ENCODE measurements at regions not wholly inside any gene's neighbourhood (a gene's known extent, or its start where the extent isn't known, plus 50 kb on each side); places are given as distances from the start of the nearest gene placed in this dataset.
"Not testable (repeated sequence)": the region's sequence is repeated elsewhere in the genome, so short reads cannot be mapped to it uniquely, and the experiment has no call there.

DNA sequence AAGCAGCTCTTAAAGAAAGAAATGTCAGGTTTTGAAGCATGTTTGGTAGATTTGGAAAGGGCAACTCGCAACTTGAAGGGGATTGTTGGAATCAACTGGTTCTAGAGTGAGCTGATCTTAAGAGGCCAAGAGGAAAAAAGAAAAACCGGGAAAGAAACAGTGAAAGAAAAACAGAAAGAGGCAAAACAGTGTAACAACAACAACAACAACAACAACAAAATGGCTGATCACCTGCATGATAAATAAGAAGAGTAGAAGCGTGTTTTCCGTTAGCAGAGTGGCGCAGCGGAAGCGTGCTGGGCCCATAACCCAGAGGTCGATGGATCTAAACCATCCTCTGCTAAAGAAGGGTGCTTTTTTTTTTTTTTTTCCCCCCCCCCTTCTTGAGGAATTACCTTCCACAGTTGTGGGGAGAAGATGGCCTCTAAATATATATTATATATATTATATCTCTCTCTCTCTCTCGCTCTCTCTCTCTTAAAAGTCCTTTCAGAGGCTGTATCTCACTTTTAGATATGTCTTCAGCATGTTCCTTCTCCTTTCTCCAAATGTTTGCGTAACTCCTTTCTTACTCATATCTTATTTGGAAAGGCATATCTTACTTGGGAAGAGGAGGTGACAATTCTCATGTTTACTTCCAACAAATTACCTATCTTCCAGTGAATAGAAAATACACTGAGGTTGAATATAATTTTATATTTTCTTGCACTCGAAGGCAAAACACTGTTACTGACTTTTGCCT lies 134.4 kb downstream of the OR2B2 start:
- DNase-seq (ENCODE audit: extremely low read depth in 1 of 11, low read depth in 9 of 11, low spot score in 4 of 11), result no peak

- no peak for DNase-seq (ENCODE audit: extremely low read depth in 1 of 11, low read depth in 9 of 11, low spot score in 4 of 11)
Measured at GRCh38 chr6:27777126-27777525, 135.1 kb downstream of the OR2B2 start.

- no peak for DNase-seq (ENCODE audit: extremely low read depth in 1 of 11, low read depth in 9 of 11, low spot score in 4 of 11)
Measured at GRCh38 chr6:27776504-27776903, 135.7 kb downstream of the OR2B2 start.

DNA sequence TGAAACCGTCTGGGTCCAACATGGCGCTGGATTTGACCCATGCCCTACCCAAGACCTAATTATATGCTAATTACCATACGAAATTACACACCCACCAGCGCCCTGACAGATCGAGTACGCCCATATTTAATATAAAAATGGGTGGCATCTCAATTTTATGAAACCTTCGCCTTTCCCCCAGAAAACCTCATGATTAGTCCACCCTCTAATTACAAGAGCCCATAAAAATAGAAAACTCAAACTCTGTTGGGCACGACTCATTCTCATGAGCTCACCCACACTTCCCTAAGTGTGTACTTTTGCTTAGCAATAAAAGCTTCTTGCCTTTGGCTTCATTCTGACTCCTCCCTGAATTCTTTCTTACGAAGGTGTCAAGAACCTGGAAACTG lies 136.4 kb downstream of the OR2B2 start:
- no peak for DNase-seq (ENCODE audit: extremely low read depth in 1 of 11, low read depth in 9 of 11, low spot score in 4 of 11)

GRCh38 chr6:27775138-27775795 lies 136.9 kb downstream of the OR2B2 start:
- not testable (repeated sequence) for DNase-seq (ENCODE audit: extremely low read depth in 1 of 11, low read depth in 9 of 11, low spot score in 4 of 11)

DNA sequence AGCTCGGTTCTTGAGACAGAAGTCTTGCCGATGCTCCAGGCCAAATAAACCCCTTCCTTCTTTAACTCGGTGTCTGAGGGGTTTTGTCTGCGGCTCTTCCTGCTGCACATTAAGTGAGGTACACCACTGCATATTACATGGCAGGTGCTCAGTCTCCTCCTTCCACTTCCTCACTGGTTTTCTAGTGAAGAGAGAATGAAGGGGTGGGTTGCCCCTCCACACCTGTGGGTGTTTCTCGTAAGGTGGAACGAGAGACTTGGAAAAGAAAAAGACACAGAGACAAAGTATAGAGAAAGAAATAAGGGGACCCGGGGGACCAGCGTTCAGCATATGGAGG lies 138.0 kb downstream of the OR2B2 start:
- DNase-seq (ENCODE audit: extremely low read depth in 1 of 11, low read depth in 9 of 11, low spot score in 4 of 11), result not testable (repeated sequence)

DNA sequence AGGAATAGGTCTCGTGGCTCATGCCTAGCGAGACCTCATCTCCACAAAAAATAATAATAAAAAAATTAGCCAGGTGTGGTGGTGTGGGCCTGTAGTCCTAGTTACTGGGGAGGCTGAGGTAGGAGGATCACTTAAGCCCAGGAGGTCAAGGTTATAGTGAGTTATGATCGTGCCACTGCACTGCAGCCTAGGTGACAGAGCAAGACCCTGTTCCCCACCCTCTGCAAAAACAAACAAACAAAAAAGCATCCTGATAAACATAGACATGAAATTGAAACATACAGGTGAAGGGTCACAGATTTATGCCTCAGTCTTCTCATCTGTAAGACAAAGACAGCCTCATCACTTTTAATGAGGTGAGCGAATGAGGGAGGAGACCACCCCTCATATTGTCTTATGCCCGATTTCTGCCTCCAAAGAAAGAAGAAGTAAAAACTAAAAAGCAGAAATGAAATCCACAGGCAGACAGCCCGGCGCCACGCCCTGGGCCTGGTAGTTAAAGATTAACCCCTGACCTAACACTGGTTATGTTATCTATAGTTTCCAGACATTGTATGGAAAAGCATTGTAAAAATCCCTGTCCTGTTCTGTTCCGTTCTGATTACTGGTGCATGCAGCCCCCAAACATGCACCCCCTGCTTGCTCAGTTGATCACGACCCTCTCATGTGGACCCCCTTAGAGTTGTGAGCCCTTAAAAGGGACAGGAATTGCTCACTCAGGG lies 138.5 kb downstream of the OR2B2 start:
- DNase-seq (ENCODE audit: extremely low read depth in 1 of 11, low read depth in 9 of 11, low spot score in 4 of 11), result not testable (repeated sequence)

GRCh38 chr6:27772261-27773001 lies 139.8 kb downstream of the OR2B2 start:
- DNase-seq (ENCODE audit: extremely low read depth in 1 of 11, low read depth in 9 of 11, low spot score in 4 of 11), result peak in 7 of 11 donors; percentile 69 to 85 (median 80)

GRCh38 chr6:27771235-27771634 lies 141.0 kb downstream of the OR2B2 start:
- DNase-seq (ENCODE audit: extremely low read depth in 1 of 11, low read depth in 9 of 11, low spot score in 4 of 11), result no peak

GRCh38 chr6:27770724-27771123 lies 141.5 kb downstream of the OR2B2 start:
- no peak for DNase-seq (ENCODE audit: extremely low read depth in 1 of 11, low read depth in 9 of 11, low spot score in 4 of 11)

GRCh38 chr6:27768556-27768955 lies 143.6 kb downstream of the OR2B2 start:
- DNase-seq (ENCODE audit: extremely low read depth in 1 of 11, low read depth in 9 of 11, low spot score in 4 of 11), result no peak

DNA sequence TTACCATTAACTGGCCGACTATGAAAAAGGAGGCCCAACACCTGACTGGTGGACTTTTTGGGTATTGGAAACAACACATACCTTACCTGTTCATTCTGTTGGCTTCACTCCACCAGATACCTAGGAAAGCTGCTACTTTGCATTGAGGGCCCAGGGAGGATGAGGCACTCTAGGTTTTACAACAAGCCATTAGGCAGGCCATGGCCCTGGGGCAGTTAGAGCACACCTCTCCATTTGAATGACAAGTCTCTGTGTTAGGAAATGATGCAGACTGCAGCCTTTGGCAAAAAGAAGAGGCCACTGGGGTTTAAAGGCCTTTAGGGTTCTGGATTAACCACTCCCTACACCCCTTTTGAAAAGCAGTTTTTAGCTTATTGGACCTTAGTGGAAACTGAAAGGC lies 144.3 kb downstream of the OR2B2 start:
- DNase-seq (ENCODE audit: extremely low read depth in 1 of 11, low read depth in 9 of 11, low spot score in 4 of 11), result no peak

- no peak for DNase-seq (ENCODE audit: extremely low read depth in 1 of 11, low read depth in 9 of 11, low spot score in 4 of 11)
Measured at GRCh38 chr6:27766405-27766804, 145.8 kb downstream of the OR2B2 start.

DNA sequence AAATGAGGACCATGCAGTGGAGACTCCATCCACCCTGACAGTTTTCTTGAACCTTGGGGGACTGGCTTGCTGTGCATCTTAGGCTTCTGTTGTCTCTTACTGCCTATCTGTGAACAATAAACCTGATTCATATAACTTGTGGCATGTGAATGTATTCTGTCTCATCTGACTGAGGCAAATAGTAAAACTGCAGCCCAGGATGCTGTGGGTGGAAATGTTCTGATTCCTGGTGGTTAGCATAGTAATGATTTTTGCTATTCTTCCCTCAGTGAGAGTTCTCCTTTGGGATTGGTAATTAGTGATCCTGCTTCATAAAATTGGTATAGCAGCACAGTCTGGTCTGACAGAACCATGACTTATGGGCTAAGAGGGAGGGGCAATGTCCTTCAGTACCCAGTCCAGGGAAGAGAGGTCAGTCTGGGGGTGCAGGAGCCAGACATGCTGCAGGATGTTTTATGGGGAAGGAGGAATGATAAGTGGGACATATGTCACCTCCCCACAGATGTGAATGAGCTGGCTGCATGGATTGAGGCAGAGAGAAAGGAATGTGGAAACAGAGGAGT lies 147.1 kb downstream of the OR2B2 start:
- no peak for DNase-seq (ENCODE audit: extremely low read depth in 1 of 11, low read depth in 9 of 11, low spot score in 4 of 11)

DNA sequence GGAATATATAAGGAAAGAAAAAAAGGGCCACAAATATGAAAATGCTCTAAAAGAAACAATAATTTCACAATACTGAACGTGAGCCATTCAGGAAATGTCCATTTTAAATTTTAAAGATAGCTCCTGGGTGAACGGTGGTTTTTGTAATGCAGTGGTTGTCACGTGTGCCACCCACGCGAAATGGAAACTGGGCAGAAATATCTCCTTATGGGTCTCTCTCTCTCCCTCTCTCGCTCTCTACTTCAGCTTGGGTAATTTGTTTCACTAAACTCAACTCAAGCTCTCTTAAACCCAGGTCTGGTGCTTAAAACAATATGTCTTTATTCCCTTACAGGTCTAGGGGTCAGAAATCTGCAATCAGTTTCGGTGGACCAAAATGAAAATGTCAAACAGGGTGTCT lies 150.8 kb downstream of the OR2B2 start:
- no peak for DNase-seq (ENCODE audit: extremely low read depth in 1 of 11, low read depth in 9 of 11, low spot score in 4 of 11)

GRCh38 chr6:27760464-27760863 lies 151.7 kb downstream of the OR2B2 start:
- no peak for DNase-seq (ENCODE audit: extremely low read depth in 1 of 11, low read depth in 9 of 11, low spot score in 4 of 11)

GRCh38 chr6:27759930-27760329 lies 152.3 kb downstream of the OR2B2 start:
- DNase-seq (ENCODE audit: extremely low read depth in 1 of 11, low read depth in 9 of 11, low spot score in 4 of 11), result no peak

GRCh38 chr6:27758491-27758890 lies 153.7 kb downstream of the OR2B2 start:
- DNase-seq (ENCODE audit: extremely low read depth in 1 of 11, low read depth in 9 of 11, low spot score in 4 of 11), result no peak

- no peak for DNase-seq (ENCODE audit: extremely low read depth in 1 of 11, low read depth in 9 of 11, low spot score in 4 of 11)
Measured at GRCh38 chr6:27757307-27757706, 154.9 kb downstream of the OR2B2 start.

Data from renal cortex interstitium (tissue), 11 donors.